RWPE2 (cell line): ENCODE measurements at regions not wholly inside any gene's neighbourhood (a gene's known extent, or its start where the extent isn't known, plus 50 kb on each side); places are given as distances from the start of the nearest gene placed in this dataset.
"Not testable (repeated sequence)": the region's sequence is repeated elsewhere in the genome, so short reads cannot be mapped to it uniquely, and the experiment has no call there.

Source experiments
- ATAC-seq: fragments of 200-7000 bp; cut with Tn5 transposase; 3 replicates; pipeline ENCODE4 v1.9.1; 2021; ENCODE audit warnings: low read depth
- DNase-seq: peaks from one replicate; pipeline ENCODE4 v3.0.0-alpha.2; 2020; ENCODE audit warnings: low spot score
- H3K27ac ChIP-seq: fragments of 450-650 bp; 2 replicates; pipeline ENCODE4 v1.5.1; 2017; ENCODE audit warnings: mild to moderate bottlenecking; ENCODE audit not compliant: poor library complexity, severe bottlenecking
- H3K27me3 ChIP-seq: fragments of 250-450 bp; sonication (Bioruptor Pico); 2 replicates; pipeline ENCODE4 v1.5.1; 2021; ENCODE audit warnings: mild to moderate bottlenecking, moderate library complexity; ENCODE audit not compliant: insufficient read depth, poor library complexity, severe bottlenecking
- H3K36me3 ChIP-seq: fragments of 250-450 bp; sonication (Bioruptor Pico); 2 replicates; pipeline ENCODE4 v1.5.1; 2020; ENCODE audit warnings: low read depth, mild to moderate bottlenecking, moderate library complexity
- H3K4me1 ChIP-seq: fragments of 250-450 bp; sonication (Bioruptor Pico); 2 replicates; pipeline ENCODE4 v1.5.1; 2021; ENCODE audit warnings: mild to moderate bottlenecking, moderate library complexity; ENCODE audit not compliant: insufficient read depth, poor library complexity, severe bottlenecking
- H3K4me3 ChIP-seq: fragments of 250-450 bp; sonication (Bioruptor Pico); 2 replicates; pipeline ENCODE4 v1.5.1; 2021; ENCODE audit warnings: mild to moderate bottlenecking, moderate library complexity; ENCODE audit not compliant: severe bottlenecking
- H3K9me3 ChIP-seq: fragments of 250-450 bp; sonication (Bioruptor Pico); 2 replicates; pipeline ENCODE4 v1.5.1; 2021; ENCODE audit warnings: mild to moderate bottlenecking, moderate library complexity; ENCODE audit not compliant: severe bottlenecking
- TF ChIP-seq, protein P1 (sequence below): fragments of 450-650 bp; IDR thresholded peaks from one replicate; pipeline ENCODE4 v1.5.1; 2017; ENCODE audit warnings: mild to moderate bottlenecking, moderate library complexity; ENCODE audit not compliant: poor library complexity, severe bottlenecking

DNA sequence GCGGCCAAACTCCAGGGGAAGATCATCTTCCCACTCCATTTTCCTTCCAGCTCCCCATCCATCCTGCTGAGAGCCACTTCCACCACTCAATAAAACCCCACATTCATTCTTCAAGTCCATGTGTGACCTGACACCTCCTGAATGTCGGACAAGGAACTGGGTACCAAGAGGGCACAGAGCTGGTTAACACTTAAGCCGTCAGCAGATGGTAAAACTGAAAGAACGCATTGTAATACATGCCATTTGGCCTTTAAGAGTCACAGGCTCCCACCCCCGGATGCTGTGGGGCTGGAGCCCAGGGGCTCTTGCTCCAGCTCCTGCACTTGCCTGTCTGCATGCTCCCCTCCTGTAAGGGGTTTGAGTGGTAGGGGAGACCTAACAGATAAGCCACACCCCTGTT is 753.9 kb downstream of the COL12A1 start:
- H3K27ac ChIP-seq = no peak overlapping the region
- H3K27me3 ChIP-seq = no peaks in the 10 kb centered on the region
- H3K4me3 ChIP-seq = no peak overlapping the region
- H3K36me3 ChIP-seq = no peaks in the 10 kb centered on the region
- H3K4me1 ChIP-seq = no peaks in the 10 kb centered on the region
- no peak for DNase-seq
- H3K9me3 ChIP-seq = no peaks in the 10 kb centered on the region
- no peak for ATAC-seq
- TF ChIP-seq, protein P1, sequence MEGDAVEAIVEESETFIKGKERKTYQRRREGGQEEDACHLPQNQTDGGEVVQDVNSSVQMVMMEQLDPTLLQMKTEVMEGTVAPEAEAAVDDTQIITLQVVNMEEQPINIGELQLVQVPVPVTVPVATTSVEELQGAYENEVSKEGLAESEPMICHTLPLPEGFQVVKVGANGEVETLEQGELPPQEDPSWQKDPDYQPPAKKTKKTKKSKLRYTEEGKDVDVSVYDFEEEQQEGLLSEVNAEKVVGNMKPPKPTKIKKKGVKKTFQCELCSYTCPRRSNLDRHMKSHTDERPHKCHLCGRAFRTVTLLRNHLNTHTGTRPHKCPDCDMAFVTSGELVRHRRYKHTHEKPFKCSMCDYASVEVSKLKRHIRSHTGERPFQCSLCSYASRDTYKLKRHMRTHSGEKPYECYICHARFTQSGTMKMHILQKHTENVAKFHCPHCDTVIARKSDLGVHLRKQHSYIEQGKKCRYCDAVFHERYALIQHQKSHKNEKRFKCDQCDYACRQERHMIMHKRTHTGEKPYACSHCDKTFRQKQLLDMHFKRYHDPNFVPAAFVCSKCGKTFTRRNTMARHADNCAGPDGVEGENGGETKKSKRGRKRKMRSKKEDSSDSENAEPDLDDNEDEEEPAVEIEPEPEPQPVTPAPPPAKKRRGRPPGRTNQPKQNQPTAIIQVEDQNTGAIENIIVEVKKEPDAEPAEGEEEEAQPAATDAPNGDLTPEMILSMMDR = no peak

DNA sequence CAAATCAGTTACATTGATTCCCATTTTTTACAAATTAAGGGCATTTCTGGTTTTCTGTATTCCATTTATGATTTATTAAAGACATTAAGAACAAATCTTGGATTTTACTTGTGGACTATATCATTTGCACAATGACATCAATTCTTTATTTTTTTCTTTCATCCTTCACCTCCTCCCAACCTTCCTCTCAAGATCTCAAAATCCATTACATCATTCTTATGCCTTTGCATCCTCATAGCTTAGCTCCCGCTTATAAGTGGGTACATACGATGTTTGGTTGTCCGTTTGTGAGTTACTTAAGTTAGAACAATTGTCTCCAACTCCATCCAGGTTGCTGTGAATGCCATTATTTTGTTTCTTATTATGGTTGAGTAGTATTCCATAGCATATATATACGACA is 752.8 kb downstream of the CD109 start:
- no peaks in the 10 kb centered on the region for H3K36me3 ChIP-seq
- H3K4me3 ChIP-seq = no peak overlapping the region
- no peak overlapping the region for H3K27ac ChIP-seq
- H3K4me1 ChIP-seq = no peaks in the 10 kb centered on the region
- H3K9me3 ChIP-seq = no peaks in the 10 kb centered on the region
- DNase-seq = no peak
- TF ChIP-seq, protein P1 = no peak
- H3K27me3 ChIP-seq = no peaks in the 10 kb centered on the region
- ATAC-seq = no peak

DNA sequence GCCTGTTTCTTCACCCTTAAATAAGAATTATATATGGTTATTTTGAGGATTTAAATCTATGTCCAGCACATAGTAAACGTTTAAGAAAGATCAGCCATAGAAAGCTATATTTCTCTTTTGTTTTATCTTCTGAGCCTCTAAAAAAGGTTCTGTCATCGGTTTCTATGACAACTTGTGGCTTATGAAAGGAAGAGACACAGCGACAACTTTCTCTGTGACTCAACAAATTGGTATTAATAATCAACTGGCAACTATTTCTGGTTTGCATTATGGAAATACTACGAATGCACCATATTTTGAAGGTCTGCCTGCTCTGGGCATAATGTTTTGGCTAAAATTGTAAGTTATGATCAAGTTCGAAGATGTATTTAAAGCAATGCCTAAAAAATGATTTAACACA is 751.0 kb downstream of the CD109 start:
- ATAC-seq (no peak), DNase-seq (no peak)
- H3K4me1 ChIP-seq = no peaks in the 10 kb centered on the region
- H3K4me3 ChIP-seq = no peak overlapping the region
- TF ChIP-seq, protein P1 = no peak
- H3K27me3 ChIP-seq = no peaks in the 10 kb centered on the region
- no peaks in the 10 kb centered on the region for H3K36me3 ChIP-seq
- H3K9me3 ChIP-seq = no peaks in the 10 kb centered on the region
- H3K27ac ChIP-seq = no peak overlapping the region

DNA sequence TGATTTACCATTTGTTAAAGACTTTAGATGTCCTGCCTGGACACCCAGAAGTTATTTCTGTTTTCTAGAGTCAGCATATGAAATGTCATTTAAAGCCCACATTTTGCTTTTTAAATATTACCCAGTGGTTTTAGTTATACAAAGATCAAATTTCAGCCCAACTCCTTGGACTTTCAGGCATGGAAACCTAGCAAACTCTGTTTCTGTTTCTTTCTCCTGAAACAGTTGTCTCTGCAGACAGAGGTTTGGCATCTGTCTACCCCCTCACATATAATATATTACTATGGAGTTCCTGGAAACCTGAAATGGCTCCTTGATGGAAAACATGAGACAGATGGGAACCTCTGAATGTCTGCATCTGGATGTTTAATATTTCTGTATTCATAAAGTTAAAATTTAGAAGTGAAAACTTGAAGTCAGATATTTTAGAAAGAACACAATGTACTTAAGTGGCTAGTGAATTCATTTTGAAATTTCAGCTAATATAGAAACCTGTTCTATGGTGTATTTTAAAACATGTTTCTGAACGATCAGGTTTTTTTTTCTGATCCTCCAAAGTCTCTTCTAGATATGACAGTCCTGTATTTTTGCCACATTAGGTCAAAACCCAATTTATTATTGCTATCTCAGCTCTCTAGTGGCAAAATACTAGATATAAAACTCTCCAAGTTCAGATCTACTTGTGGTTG is 743.3 kb downstream of the CD109 start:
- DNase-seq = no peak
- Histone ChIP-seq H3K9me3 (no peaks in the 10 kb centered on the region), H3K4me1 (no peaks in the 10 kb centered on the region), H3K27ac (no peak overlapping the region), H3K27me3 (no peaks in the 10 kb centered on the region), H3K4me3 (no peak overlapping the region), H3K36me3 (no peaks in the 10 kb centered on the region)
- no peak for ATAC-seq
- TF ChIP-seq, protein P1 = no peak

DNA sequence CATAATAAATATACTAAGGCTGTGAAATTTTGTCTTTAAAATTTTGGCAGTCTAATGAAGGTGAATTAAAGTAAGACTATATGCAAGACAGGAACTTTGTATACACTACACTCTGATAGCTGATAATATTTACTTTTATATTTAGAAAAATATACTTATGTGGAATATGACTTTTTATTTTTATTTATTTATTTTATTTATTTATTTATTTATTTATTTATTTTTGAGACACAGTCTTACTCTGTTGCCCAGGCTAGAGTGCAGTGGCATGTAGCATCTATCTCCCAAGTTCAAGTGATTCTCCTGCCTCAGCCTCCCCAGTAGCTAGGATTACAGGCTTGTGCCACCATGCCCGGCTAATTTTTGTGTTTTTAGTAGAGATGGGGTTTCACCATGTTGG is 742.4 kb downstream of the CD109 start:
- not testable (repeated sequence) for H3K4me1 ChIP-seq, H3K4me3 ChIP-seq, ATAC-seq, DNase-seq, H3K27ac ChIP-seq, H3K36me3 ChIP-seq, H3K27me3 ChIP-seq, H3K9me3 ChIP-seq
